Subcutaneous abdominal adipose tissue (tissue), 5 donors: ENCODE measurements at regions not wholly inside any gene's neighbourhood (a gene's known extent, or its start where the extent isn't known, plus 50 kb on each side); places are given as distances from the start of the nearest gene placed in this dataset.

Experiments
- H3K27ac ChIP-seq: one replicate; pipeline ENCODE4 v1.7.0; 2013; ENCODE audit warnings: low read depth, mild to moderate bottlenecking, inconsistent platforms, low read length, moderate library complexity
- H3K27me3 ChIP-seq, 5 donors: one replicate each; pipeline ENCODE4 v1.7.0; 2013; ENCODE audit warnings: low read length in 5 of 5, inconsistent platforms in 1 of 5; ENCODE audit not compliant: control insufficient read depth in 5 of 5, insufficient read depth in 4 of 5
- H3K36me3 ChIP-seq, 5 donors: one replicate each; pipeline ENCODE4 v1.7.0; 2013; ENCODE audit warnings: low read length in 5 of 5; ENCODE audit not compliant: control insufficient read depth in 5 of 5, insufficient read depth in 5 of 5
- H3K4me1 ChIP-seq, 5 donors: one replicate each; pipeline ENCODE4 v1.7.0; 2013; ENCODE audit warnings: low read length in 5 of 5, mild to moderate bottlenecking in 3 of 5, moderate library complexity in 1 of 5; ENCODE audit not compliant: control insufficient read depth in 5 of 5, insufficient read depth in 5 of 5
- H3K4me3 ChIP-seq, 5 donors: one replicate each; pipeline ENCODE4 v1.7.0; 2013; ENCODE audit warnings: low read length in 5 of 5, low read depth in 1 of 5
- H3K9ac ChIP-seq, 5 donors: one replicate each; pipeline ENCODE4 v1.7.0; 2013; ENCODE audit warnings: low read length in 5 of 5, mild to moderate bottlenecking in 4 of 5, moderate library complexity in 3 of 5
- H3K9me3 ChIP-seq, 5 donors: one replicate each; pipeline ENCODE4 v1.7.0; 2013; ENCODE audit warnings: low read length in 5 of 5; ENCODE audit not compliant: control insufficient read depth in 5 of 5
- donor health status: healthy.
- donor health status: healthy.
- donor health status: healthy.
- donor health status: healthy.
- donor health status: healthy.

DNA sequence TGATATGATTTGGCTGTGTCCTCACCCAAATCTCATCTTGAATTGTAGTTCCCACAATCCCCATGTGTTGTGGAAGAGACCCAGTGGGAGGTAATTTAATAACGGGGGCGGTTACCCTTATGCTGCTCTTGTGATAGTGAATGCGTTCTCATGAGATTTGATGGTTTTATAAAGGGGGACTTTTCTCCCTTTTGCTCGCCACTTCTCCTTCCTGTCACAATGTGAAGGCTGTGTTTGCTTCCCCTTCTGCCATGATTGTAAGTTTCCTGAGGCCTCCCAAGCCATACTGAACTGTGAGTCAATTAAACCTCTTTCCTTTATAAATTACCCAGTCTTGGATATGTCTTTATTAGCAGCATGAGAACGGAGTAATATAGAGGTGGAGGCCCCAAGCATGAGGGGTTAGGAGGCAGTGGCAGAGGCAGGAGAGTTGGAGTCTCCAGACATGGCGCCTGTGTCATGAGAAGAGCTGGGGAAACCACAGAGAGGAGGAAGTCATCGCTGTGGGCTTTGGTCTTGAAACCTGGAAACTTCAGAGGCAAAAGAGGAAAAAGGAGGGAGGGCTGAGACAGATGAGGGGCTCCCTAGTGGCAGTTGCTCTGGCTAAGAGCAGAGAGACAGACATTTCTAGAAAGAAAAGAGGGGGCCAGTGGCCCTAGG, 107.8 kb upstream of the VEPH1 start:
- H3K27me3 ChIP-seq: no peaks in the 10 kb centered on the region
- no peaks in the 10 kb centered on the region for H3K36me3 ChIP-seq
- peaks cover 0 to 11% (median 9%) of the 10 kb centered on the region in 5 donors for H3K4me1 ChIP-seq
- H3K4me3 ChIP-seq: no peak overlapping the region
- H3K9ac ChIP-seq: no peak overlapping the region
- no peak overlapping the region for H3K27ac ChIP-seq
- no peaks in the 10 kb centered on the region for H3K9me3 ChIP-seq

DNA sequence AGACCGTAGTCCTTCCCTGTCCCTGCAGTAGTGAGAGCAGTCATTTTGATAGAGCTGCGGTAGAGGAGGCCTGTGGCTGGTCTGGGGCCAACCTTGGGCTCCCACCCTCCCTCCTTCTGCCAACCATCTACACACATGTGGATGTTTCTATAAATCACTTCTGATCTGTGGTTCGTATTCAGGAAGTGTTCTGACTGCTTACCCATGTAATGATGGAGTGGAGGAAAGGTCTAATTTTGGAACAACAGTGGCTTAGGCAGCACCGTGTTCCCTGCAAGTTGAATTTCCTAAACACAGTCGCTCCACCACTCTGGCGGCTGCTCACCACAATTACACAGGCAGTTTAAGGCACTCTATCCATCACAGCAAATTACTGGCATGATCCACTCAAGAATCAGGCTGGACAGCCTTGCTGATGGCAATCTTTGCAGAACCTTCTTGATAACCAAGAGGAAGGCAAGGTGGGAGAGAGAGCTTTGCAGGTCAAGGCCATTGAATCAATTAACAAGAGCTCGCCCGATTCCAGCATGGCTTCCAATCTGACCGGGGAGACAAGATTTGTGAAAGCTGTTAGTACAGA, 104.7 kb upstream of the VEPH1 start:
- H3K36me3 ChIP-seq: no peaks in the 10 kb centered on the region
- no peak overlapping the region for H3K27ac ChIP-seq
- H3K4me1 ChIP-seq: peaks cover 0 to 11% (median 9%) of the 10 kb centered on the region in 5 donors
- H3K4me3 ChIP-seq: no peak overlapping the region
- H3K27me3 ChIP-seq: no peaks in the 10 kb centered on the region
- no peak overlapping the region for H3K9ac ChIP-seq
- H3K9me3 ChIP-seq: no peaks in the 10 kb centered on the region

DNA sequence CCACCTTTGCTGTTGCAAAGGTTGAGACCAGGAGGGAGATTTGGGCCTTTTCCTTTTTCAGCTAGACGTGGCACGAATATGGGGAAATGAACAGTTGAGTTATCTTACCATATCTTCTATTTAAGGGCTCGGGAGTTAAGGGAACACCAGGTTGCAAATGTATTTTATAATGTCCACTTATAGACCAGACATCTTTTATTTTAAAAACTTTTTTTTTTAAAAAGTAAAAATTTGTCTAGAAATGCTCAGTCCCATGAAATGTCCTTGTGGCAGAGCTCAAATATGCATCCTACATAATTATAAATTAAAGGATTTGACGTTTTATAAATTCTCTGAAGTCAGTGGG, 103.6 kb upstream of the VEPH1 start:
- H3K4me3 ChIP-seq: peak overlapping the region in 1 of 5 donors; percentile 41
- no peaks in the 10 kb centered on the region for H3K27me3 ChIP-seq
- H3K36me3 ChIP-seq: no peaks in the 10 kb centered on the region
- no peak overlapping the region for H3K27ac ChIP-seq
- no peaks in the 10 kb centered on the region for H3K9me3 ChIP-seq
- H3K4me1 ChIP-seq: peaks cover 0 to 9% (median 7%) of the 10 kb centered on the region in 5 donors
- no peak overlapping the region for H3K9ac ChIP-seq

DNA sequence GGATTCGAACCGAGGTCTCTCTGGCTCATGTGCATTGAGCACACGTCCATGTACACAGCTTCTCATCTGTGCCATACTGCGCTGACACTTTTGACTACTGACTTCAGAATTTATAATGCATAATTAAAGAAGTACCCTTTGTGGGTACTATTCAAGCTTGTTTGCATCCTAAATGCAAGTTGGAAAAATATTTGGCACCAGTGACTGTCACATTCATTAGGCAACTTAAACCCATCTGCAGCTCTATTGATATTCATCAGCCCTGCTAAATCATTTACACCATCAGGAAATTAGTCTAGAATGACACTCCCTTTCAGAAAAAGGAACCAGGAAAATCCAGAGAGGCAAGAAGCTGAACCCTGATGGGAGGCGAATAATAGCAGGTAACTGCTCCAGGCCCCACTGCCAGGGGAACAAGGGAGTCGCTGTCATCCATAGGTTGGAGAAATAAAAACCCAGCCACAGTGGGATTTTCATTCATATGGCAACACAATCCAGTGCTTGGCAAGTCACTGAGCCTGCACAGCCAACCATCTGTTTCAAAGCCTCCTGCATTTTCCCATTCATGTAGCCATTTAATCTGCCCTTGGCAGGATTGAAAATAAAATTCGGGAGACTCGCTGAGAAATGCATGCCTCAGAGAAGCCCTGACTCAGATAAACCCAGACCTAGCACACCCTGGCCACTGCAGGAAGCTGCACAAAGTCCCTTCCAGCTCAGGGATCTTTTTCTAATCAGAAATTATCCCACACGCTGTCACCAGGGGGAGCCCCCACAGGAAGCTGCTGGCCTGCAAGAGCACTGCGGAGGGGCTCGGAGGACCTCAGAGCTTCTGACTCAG, 103.0 kb upstream of the VEPH1 start:
- Histone ChIP-seq H3K4me1 (peaks cover 0 to 9% (median 7%) of the 10 kb centered on the region in 5 donors), H3K9me3 (no peaks in the 10 kb centered on the region), H3K27ac (no peak overlapping the region), H3K4me3 (peak overlapping the region in 1 of 5 donors; percentile 41), H3K36me3 (no peaks in the 10 kb centered on the region), H3K9ac (no peak overlapping the region), H3K27me3 (no peaks in the 10 kb centered on the region)

DNA sequence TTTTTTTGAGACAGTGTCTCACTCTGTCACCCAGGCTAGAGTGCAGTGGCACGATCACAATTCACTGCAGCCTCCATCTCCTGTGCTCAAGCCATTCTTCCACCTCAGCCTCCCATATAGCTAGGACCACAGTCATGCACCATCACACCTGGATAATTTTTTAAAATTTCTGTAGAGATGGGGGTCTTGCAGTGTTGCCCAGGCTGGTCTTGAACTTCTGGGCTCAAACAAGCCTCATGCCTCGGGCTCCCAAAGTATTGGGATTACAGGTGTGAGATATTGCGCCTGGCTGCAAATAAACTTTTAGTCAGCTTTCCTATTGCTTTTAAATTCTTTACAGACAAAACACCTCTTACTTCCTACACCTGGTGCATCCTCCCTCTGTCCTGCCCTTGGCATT, 102.1 kb upstream of the VEPH1 start:
- Histone ChIP-seq H3K27ac (no peak overlapping the region), H3K36me3 (no peaks in the 10 kb centered on the region), H3K4me3 (no peak overlapping the region), H3K27me3 (no peaks in the 10 kb centered on the region), H3K4me1 (peaks cover 0 to 9% (median 7%) of the 10 kb centered on the region in 5 donors), H3K9ac (no peak overlapping the region), H3K9me3 (no peaks in the 10 kb centered on the region)

DNA sequence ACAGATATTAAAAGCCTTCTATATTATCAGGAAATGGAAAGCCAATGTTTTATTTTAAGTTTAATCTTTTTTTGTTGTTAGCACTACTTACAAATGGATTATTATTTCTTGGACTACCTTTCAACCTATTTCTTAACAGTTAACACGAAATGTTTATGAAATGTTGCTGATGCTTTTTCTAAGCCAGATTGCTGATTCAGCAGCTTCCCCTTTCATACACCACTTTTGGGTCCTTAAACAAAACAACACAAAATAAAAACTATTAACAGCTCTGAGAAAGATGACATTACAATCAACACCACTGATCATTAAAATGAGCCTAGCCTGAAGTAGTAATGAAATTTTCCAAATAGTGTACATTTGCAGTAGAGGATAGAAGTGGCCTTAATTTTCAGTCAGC, 99.2 kb upstream of the VEPH1 start:
- Histone ChIP-seq H3K27ac (no peak overlapping the region), H3K4me1 (peaks cover 0 to 9% (median 7%) of the 10 kb centered on the region in 5 donors), H3K36me3 (no peaks in the 10 kb centered on the region), H3K9me3 (no peaks in the 10 kb centered on the region), H3K4me3 (no peak overlapping the region), H3K27me3 (no peaks in the 10 kb centered on the region), H3K9ac (no peak overlapping the region)

DNA sequence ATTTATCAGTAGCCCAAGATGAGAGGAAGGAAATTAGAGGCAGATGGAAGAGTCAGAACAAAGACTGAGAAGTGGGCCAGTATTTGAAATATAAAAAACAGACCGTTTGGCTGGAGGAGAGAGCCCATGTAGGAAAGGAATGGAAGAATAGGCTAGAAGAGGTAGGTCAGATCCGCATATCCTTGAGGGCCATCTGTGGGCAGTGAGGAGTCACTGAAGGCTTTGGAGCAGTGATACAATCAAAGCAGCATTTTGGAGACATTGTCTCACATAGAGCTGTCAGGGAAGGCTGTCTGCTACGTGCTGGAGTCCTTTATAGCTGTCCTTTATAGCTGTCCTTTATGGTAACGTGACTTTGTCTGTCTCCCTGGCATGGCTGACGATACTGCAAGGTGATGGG, 92.0 kb upstream of the VEPH1 start:
- H3K27me3 ChIP-seq: peaks cover 0 to 2% (median 0%) of the 10 kb centered on the region in 5 donors
- no peak overlapping the region for H3K27ac ChIP-seq
- H3K4me3 ChIP-seq: no peak overlapping the region
- no peaks in the 10 kb centered on the region for H3K36me3 ChIP-seq
- no peaks in the 10 kb centered on the region for H3K9me3 ChIP-seq
- no peak overlapping the region for H3K9ac ChIP-seq
- peaks cover 0 to 12% (median 5%) of the 10 kb centered on the region in 5 donors for H3K4me1 ChIP-seq

DNA sequence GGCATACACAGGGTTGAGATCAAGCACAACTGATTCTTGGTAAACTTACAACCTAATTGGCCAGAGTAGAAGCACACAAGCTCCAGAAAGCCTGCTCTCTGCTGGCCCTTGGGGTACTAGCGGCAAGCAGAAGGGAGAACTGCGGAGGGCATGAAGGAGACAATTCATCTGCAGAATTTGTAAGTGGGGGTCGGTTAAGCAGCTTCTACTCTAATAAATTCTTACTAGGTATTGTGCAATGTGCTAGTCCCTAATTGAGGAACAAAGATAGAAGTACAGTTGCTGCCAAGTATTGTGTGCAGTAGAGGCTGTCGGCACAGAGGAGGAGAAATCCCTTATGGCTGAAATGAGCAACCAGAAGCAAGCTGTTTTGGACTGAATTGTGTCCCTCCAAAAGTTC, 91.2 kb upstream of the VEPH1 start:
- H3K36me3 ChIP-seq: no peaks in the 10 kb centered on the region
- H3K4me1 ChIP-seq: peaks cover 0 to 14% (median 9%) of the 10 kb centered on the region in 5 donors
- no peaks in the 10 kb centered on the region for H3K9me3 ChIP-seq

DNA sequence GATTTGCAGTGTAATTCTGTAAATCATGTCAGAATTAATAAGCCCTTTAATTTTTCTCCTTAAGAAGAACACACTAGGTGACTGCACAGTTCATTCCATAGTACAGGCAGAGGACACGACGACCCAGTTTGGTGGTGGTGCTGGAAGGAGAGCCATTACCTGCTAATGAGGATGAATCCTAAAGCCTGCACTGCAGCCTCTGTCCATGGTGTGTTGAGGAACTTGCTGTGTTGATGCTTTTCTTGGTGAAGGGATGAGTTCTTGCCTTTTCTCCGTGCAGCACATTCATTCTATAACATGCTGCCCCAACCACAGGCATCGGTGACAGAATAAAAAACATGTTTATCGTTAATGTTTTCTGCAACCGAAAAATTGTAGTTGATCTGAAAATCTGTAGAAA, 89.6 kb upstream of the VEPH1 start:
- peaks cover 0 to 2% (median 0%) of the 10 kb centered on the region in 5 donors for H3K27me3 ChIP-seq
- no peak overlapping the region for H3K27ac ChIP-seq
- H3K4me1 ChIP-seq: peaks cover 1 to 19% (median 12%) of the 10 kb centered on the region in 5 donors
- no peak overlapping the region for H3K4me3 ChIP-seq
- H3K36me3 ChIP-seq: no peaks in the 10 kb centered on the region
- H3K9ac ChIP-seq: no peak overlapping the region
- no peaks in the 10 kb centered on the region for H3K9me3 ChIP-seq

More for the DNA sequence above, 91.2 kb upstream of the VEPH1 start:
- H3K4me3 ChIP-seq: peak overlapping the region in 2 of 5 donors; percentile 19 to 32
- H3K27me3 ChIP-seq: peaks cover 0 to 2% (median 0%) of the 10 kb centered on the region in 5 donors
- no peak overlapping the region for H3K9ac ChIP-seq
- H3K27ac ChIP-seq: no peak overlapping the region

DNA sequence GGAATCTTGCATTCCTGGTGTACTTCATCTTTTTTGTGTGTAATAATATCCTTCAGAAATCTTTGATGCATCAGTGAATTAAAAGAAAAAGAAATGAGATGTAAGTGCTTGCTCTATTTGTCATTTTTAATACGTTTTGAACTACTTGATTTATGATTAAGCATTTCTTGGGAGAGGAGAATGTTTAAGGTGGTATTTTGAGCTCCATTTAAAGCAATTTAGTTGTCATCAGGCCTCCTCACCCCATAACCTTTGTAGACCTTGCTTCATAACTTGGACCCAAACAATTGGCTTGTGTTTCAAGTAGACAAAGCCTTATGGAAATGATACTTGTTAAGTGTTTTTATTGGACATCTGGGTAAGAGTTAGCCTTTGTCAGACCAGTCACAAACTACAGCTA, 87.1 kb upstream of the VEPH1 start:
- no peaks in the 10 kb centered on the region for H3K36me3 ChIP-seq
- H3K4me1 ChIP-seq: peaks cover 1 to 19% (median 12%) of the 10 kb centered on the region in 5 donors
- no peak overlapping the region for H3K9ac ChIP-seq
- no peak overlapping the region for H3K27ac ChIP-seq
- no peaks in the 10 kb centered on the region for H3K27me3 ChIP-seq
- no peak overlapping the region for H3K4me3 ChIP-seq
- no peaks in the 10 kb centered on the region for H3K9me3 ChIP-seq
